RPMI8226 (cell line): ENCODE measurements at regions not wholly inside any gene's neighbourhood (a gene's known extent, or its start where the extent isn't known, plus 50 kb on each side); places are given as distances from the start of the nearest gene placed in this dataset.

Experiments
- DNase-seq: peaks from one replicate; pipeline ENCODE4 v3.0.0-alpha.2; 2015

- DNase-seq: no peak
Measured at GRCh38 chr4:10740891-10741620, 56.5 kb upstream of the CLNK start.

GRCh38 chr4:10740251-10740650 is 55.7 kb upstream of the CLNK start:
- no peak for DNase-seq

GRCh38 chr4:10738826-10739489 is 54.4 kb upstream of the CLNK start:
- DNase-seq: no peak

- no peak for DNase-seq
Measured at GRCh38 chr4:10737337-10737736, 52.8 kb upstream of the CLNK start.

GRCh38 chr4:10736895-10737294 is 52.3 kb upstream of the CLNK start:
- DNase-seq: no peak

- DNase-seq: no peak
Measured at GRCh38 chr4:10736266-10736665, 51.7 kb upstream of the CLNK start.

- peak; percentile 17 for DNase-seq
Measured at GRCh38 chr4:10734697-10735096, 50.1 kb upstream of the CLNK start.
